ENCODE measurements at regions not wholly inside any gene's neighbourhood (a gene's known extent, or its start where the extent isn't known, plus 50 kb on each side); places are given as distances from the start of the nearest gene placed in this dataset.

GRCh38 chr5:56319526-56320181, 86.5 kb upstream of the ANKRD55 start (continued):
- TF ChIP-seq ZNF687 (CRISPR knock-in tag; IDR thresholded peaks at IDR 0.05) (peak; percentile 43), NCOR1 (IDR thresholded peaks at IDR 0.05; ENCODE audit: borderline replicate concordance, low read length) (no peak), JUN (CRISPR knock-in tag; IDR thresholded peaks at IDR 0.05) (no peak), ZNF180 (CRISPR knock-in tag; IDR thresholded peaks at IDR 0.05; ENCODE audit: borderline replicate concordance, low read depth) (no peak), MEF2D (CRISPR knock-in tag; IDR thresholded peaks at IDR 0.05) (no peak), THAP8 (CRISPR knock-in tag; IDR thresholded peaks at IDR 0.05; ENCODE audit: borderline replicate concordance) (no peak), FOXC1 (CRISPR knock-in tag; IDR thresholded peaks at IDR 0.05; ENCODE audit: borderline replicate concordance) (no peak), ZNF577 (CRISPR knock-in tag; IDR thresholded peaks at IDR 0.05; ENCODE audit: borderline replicate concordance, low read depth) (no peak), ZNF512B (CRISPR knock-in tag; IDR thresholded peaks at IDR 0.05; ENCODE audit: borderline replicate concordance) (no peak), PRDM15 (CRISPR knock-in tag; IDR thresholded peaks at IDR 0.05) (no peak), ZNF12 (CRISPR knock-in tag; IDR thresholded peaks at IDR 0.05) (no peak), ZNF101 (CRISPR knock-in tag; IDR thresholded peaks at IDR 0.05; ENCODE audit: borderline replicate concordance, low read depth) (no peak), ARNT2 (CRISPR knock-in tag; IDR thresholded peaks at IDR 0.05; ENCODE audit: low read depth) (no peak), ZNF710 (CRISPR knock-in tag; IDR thresholded peaks at IDR 0.05; ENCODE audit: borderline replicate concordance) (no peak), ZNF367 (CRISPR knock-in tag; IDR thresholded peaks at IDR 0.05; ENCODE audit: borderline replicate concordance) (no peak)

Measured in HepG2 (cell line).